ENCODE measurements at regions not wholly inside any gene's neighbourhood (a gene's known extent, or its start where the extent isn't known, plus 50 kb on each side); places are given as distances from the start of the nearest gene placed in this dataset.
"Not testable (repeated sequence)": the region's sequence is repeated elsewhere in the genome, so short reads cannot be mapped to it uniquely, and the experiment has no call there.

DNA sequence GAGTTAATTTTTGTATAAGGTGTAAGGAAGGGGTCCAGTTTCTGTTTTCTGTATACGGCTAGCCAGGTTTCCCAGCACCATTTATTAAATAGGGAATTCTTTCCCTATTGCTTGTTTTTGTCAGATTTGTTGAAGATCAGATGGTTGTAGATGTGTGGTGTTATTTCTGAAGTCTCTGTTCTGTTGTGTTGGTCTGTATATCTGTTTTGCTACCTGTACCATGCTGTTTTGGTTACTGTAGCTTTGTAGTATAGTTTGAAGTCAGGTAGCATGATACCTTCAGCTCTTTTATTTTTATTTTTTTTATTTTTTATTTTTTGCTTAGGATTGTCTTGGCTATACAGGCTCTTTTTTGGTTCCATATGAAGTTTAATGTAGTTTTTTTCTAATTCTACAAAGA is 114.1 kb downstream of the ZMAT1 start:
- TF ChIP-seq, protein P1, sequence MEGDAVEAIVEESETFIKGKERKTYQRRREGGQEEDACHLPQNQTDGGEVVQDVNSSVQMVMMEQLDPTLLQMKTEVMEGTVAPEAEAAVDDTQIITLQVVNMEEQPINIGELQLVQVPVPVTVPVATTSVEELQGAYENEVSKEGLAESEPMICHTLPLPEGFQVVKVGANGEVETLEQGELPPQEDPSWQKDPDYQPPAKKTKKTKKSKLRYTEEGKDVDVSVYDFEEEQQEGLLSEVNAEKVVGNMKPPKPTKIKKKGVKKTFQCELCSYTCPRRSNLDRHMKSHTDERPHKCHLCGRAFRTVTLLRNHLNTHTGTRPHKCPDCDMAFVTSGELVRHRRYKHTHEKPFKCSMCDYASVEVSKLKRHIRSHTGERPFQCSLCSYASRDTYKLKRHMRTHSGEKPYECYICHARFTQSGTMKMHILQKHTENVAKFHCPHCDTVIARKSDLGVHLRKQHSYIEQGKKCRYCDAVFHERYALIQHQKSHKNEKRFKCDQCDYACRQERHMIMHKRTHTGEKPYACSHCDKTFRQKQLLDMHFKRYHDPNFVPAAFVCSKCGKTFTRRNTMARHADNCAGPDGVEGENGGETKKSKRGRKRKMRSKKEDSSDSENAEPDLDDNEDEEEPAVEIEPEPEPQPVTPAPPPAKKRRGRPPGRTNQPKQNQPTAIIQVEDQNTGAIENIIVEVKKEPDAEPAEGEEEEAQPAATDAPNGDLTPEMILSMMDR (IDR thresholded peaks at IDR 0.05; ENCODE audit: low read depth, low read length) = not testable (repeated sequence)
- TF ChIP-seq EZH2phosphoT487 (IDR thresholded peaks at IDR 0.05; ENCODE audit: low read depth) = not testable (repeated sequence)
